ENCODE measurements at regions not wholly inside any gene's neighbourhood (a gene's known extent, or its start where the extent isn't known, plus 50 kb on each side); places are given as distances from the start of the nearest gene placed in this dataset.

DNA sequence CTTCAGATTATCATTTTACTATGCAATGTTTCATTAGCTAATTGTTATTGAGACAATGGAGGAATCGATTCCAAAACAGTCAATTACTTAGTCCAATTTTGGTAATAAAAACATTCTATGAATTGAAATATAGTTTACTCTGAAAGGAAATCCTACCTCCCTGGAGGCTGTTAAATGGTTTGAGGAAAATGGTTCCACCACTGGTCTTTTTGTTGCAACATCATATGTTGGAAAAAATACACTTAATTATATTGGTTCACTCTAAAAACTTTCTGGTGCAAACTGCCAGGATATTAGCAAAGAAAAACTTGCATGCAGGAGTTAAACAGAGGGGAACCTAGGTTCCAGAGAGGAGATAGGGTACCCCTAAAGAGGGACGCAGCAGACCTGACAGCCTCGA is 267.3 kb upstream of the LYZL1 start:
- H3K4me1 Mint-ChIP-seq: no peaks in the 10 kb centered on the region
- no peak overlapping the region for H3K27ac ChIP-seq (ENCODE audit: low read depth in 1 of 2, low read length in 2 of 2)
- no peaks in the 10 kb centered on the region for H3K79me2 ChIP-seq (ENCODE audit: insufficient read depth, low read length)
- no CpG with 5 or more reads among the region's 3 CpGs for WGBS (ENCODE audit: insufficient coverage)
- H3K4me1 ChIP-seq (ENCODE audit: control insufficient read depth in 1 of 2, insufficient read depth in 2 of 2, low read length in 2 of 2): no peaks in the 10 kb centered on the region
- TF ChIP-seq CTCF (IDR thresholded peaks at IDR 0.05): no peak
- H4K20me1 ChIP-seq (ENCODE audit: insufficient read depth, low read length): no peaks in the 10 kb centered on the region
- no peak overlapping the region for H3K4me3 ChIP-seq (replicated peaks in 1 of 3; ENCODE audit: low read depth in 2 of 3, low read length in 3 of 3)
- H3K9me3 Mint-ChIP-seq: peaks cover 0 to 9% (median 0%) of the 10 kb centered on the region in 7 donors
- H3K27me3 Mint-ChIP-seq (ENCODE audit: low read depth in 3 of 3): peaks cover 2 to 5% (median 2%) of the 10 kb centered on the region in 3 donors
- no peaks in the 10 kb centered on the region for H3K36me3 ChIP-seq (replicated peaks in 1 of 2; ENCODE audit: control insufficient read depth in 1 of 2, insufficient read depth in 2 of 2, low read length in 2 of 2)
- H3K36me3 Mint-ChIP-seq: no peaks in the 10 kb centered on the region
- peaks cover 0 to 2% of the 10 kb centered on the region in 2 donors for H3K27me3 ChIP-seq (ENCODE audit: control insufficient read depth in 2 of 2, insufficient read depth in 2 of 2, low read length in 2 of 2)
- no peak overlapping the region for H3K4me3 Mint-ChIP-seq
- no peak overlapping the region for H3K27ac Mint-ChIP-seq
- no peak overlapping the region for H2AFZ ChIP-seq (ENCODE audit: insufficient read depth, low read depth, low read length, poor library complexity, severe bottlenecking)
- DNase-seq: no peak
- intact Hi-C loops (cut with micrococcal nuclease): no loop called here
- no peaks in the 10 kb centered on the region for H3K9me3 ChIP-seq (replicated peaks in 1 of 2; ENCODE audit: control insufficient read depth in 1 of 2, insufficient read depth in 1 of 2, low read length in 2 of 2)
- no peak overlapping the region for H3K9ac ChIP-seq (ENCODE audit: insufficient read depth, low read length, poor library complexity, severe bottlenecking)
- H3K4me2 ChIP-seq (replicated peaks; ENCODE audit: extremely low read depth, low read length, poor library complexity, severe bottlenecking): no peak overlapping the region

DNA sequence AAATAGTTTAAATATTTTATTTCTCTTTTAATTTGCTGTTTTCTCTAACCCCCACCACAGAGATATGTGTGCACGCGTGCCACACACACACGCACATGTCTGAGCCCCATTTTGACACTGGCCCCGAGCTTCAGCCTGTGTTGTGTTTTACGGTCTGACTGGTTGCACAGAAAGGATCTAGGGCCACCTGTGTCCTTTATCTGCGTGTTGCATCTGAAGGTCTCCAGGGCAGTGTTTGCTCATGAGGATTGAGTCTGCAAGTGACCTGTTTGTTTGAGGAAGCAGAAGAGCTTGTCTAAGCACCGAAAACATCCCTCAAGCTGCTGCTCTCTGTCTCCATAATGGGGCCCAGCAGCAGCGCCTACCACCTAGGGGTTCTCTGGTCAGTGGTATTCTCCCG is 266.4 kb upstream of the LYZL1 start:
- Mint-ChIP-seq H3K4me3 (no peak overlapping the region), H3K9me3 (peaks cover 0 to 9% (median 0%) of the 10 kb centered on the region in 7 donors)
- H3K36me3 ChIP-seq (replicated peaks in 1 of 2; ENCODE audit: control insufficient read depth in 1 of 2, insufficient read depth in 2 of 2, low read length in 2 of 2): no peaks in the 10 kb centered on the region

More for the DNA sequence above, 266.4 kb upstream of the LYZL1 start:
- Histone ChIP-seq H2AFZ (ENCODE audit: insufficient read depth, low read depth, low read length, poor library complexity, severe bottlenecking) (no peak overlapping the region), H3K4me2 (replicated peaks; ENCODE audit: extremely low read depth, low read length, poor library complexity, severe bottlenecking) (no peak overlapping the region), H3K4me1 (ENCODE audit: control insufficient read depth in 1 of 2, insufficient read depth in 2 of 2, low read length in 2 of 2) (no peaks in the 10 kb centered on the region), H3K27ac (ENCODE audit: low read depth in 1 of 2, low read length in 2 of 2) (no peak overlapping the region), H4K20me1 (ENCODE audit: insufficient read depth, low read length) (no peaks in the 10 kb centered on the region), H3K4me3 (replicated peaks in 1 of 3; ENCODE audit: low read depth in 2 of 3, low read length in 3 of 3) (no peak overlapping the region), H3K79me2 (ENCODE audit: insufficient read depth, low read length) (no peaks in the 10 kb centered on the region), H3K9me3 (replicated peaks in 1 of 2; ENCODE audit: control insufficient read depth in 1 of 2, insufficient read depth in 1 of 2, low read length in 2 of 2) (no peaks in the 10 kb centered on the region), H3K27me3 (ENCODE audit: control insufficient read depth in 2 of 2, insufficient read depth in 2 of 2, low read length in 2 of 2) (no peaks in the 10 kb centered on the region), H3K9ac (ENCODE audit: insufficient read depth, low read length, poor library complexity, severe bottlenecking) (no peak overlapping the region)
- no peak for DNase-seq
- 96% methylated on average over 7 of the region's 9 CpGs for WGBS (ENCODE audit: insufficient coverage)
- TF ChIP-seq CTCF (IDR thresholded peaks at IDR 0.05): no peak
- no peak overlapping the region for H3K27ac Mint-ChIP-seq
- no peaks in the 10 kb centered on the region for H3K36me3 Mint-ChIP-seq
- intact Hi-C loops (cut with micrococcal nuclease): no loop called here
- no peaks in the 10 kb centered on the region for H3K4me1 Mint-ChIP-seq
- peaks cover 2 to 3% (median 2%) of the 10 kb centered on the region in 3 donors for H3K27me3 Mint-ChIP-seq (ENCODE audit: low read depth in 3 of 3)
